PC-3 (cell line): ENCODE measurements at regions not wholly inside any gene's neighbourhood (a gene's known extent, or its start where the extent isn't known, plus 50 kb on each side); places are given as distances from the start of the nearest gene placed in this dataset.

Experiments
- ATAC-seq: fragments of 200-7000 bp; cut with Tn5 transposase; 2 replicates; pipeline ENCODE4 v1.9.1; 2020; ENCODE audit warnings: mild to moderate bottlenecking, moderate library complexity
- BruUV-seq: library from RNA; stranded (reverse); fragments of 400-500 nt; replicated peaks from 2 replicates; lab custom pipeline; 2021; lab: Mats Ljungman, UMichigan
- CTCF ChIA-PET: fragments of 300-600 bp; sonication (Branson Sonifier 250); formaldehyde crosslinking; loops from one replicate; lab custom pipeline; 2022; ENCODE audit warnings: antibody characterized with exemption; lab: Charles Lee
- POLR2A ChIA-PET: fragments of 300-600 bp; sonication (Branson Sonifier 250); formaldehyde crosslinking; loops from one replicate; lab custom pipeline; 2022; ENCODE audit warnings: antibody characterized with exemption; ENCODE audit not compliant: unreplicated experiment; lab: Charles Lee
- DNase-seq: peaks from one replicate; pipeline ENCODE4 v3.0.0-alpha.2; 2015
- H2AFZ ChIP-seq: fragments of 300-600 bp; sonication (generic); 2 replicates; pipeline ENCODE4 v1.6.0; 2016; ENCODE audit warnings: antibody characterized with exemption, low read length
- H3F3A ChIP-seq: fragments of 300-600 bp; sonication (generic); one replicate; pipeline ENCODE4 v1.6.0; 2017; ENCODE audit warnings: antibody characterized with exemption, low read length, control low read depth, mild to moderate bottlenecking; ENCODE audit not compliant: unreplicated experiment
- H3K27ac ChIP-seq: fragments of 300-600 bp; sonication (generic); 2 replicates; pipeline ENCODE4 v1.5.1; 2016; ENCODE audit warnings: mild to moderate bottlenecking, low read length
- H3K27me3 ChIP-seq: fragments of 300-600 bp; sonication (generic); 2 replicates; pipeline ENCODE4 v1.6.1; 2016; ENCODE audit warnings: low read length, mixed read lengths
- H3K36me3 ChIP-seq: fragments of 300-600 bp; sonication (generic); 2 replicates; pipeline ENCODE4 v1.6.1; 2016; ENCODE audit warnings: low read depth, mixed run types, low read length, mixed read lengths
- H3K4me1 ChIP-seq: fragments of 300-600 bp; sonication (generic); 2 replicates; pipeline ENCODE4 v1.5.1; 2016; ENCODE audit warnings: low read length; ENCODE audit not compliant: insufficient read depth
- H3K4me2 ChIP-seq: fragments of 300-600 bp; sonication (generic); 2 replicates; pipeline ENCODE4 v1.6.0; 2016; ENCODE audit warnings: low read length
- H3K4me3 ChIP-seq: fragments of 300-600 bp; sonication (generic); 2 replicates; pipeline ENCODE4 v1.5.1; 2016; ENCODE audit warnings: mild to moderate bottlenecking, low read length, mixed read lengths
- H3K79me2 ChIP-seq: fragments of 300-600 bp; sonication (generic); 2 replicates; pipeline ENCODE4 v1.6.1; 2017; ENCODE audit warnings: low read length, mixed read lengths
- H3K9ac ChIP-seq: fragments of 300-600 bp; sonication (generic); 2 replicates; pipeline ENCODE4 v1.6.0; 2016; ENCODE audit warnings: mild to moderate bottlenecking, low read length
- H3K9me2 ChIP-seq: fragments of 300-600 bp; sonication (generic); replicated peaks from 2 replicates; pipeline ENCODE4 v1.6.1; 2016; ENCODE audit warnings: mixed run types, low read length, mixed read lengths
- H3K9me3 ChIP-seq: fragments of 300-600 bp; sonication (generic); 2 replicates; pipeline ENCODE4 v1.6.1; 2016; ENCODE audit warnings: low read length, mixed read lengths
- H4K20me1 ChIP-seq: fragments of 300-600 bp; sonication (generic); 2 replicates; pipeline ENCODE4 v1.6.1; 2016; ENCODE audit warnings: low read length, mixed read lengths
- CTCF ChIP-seq: fragments of 300-600 bp; sonication (generic); conservative IDR thresholded peaks from 2 replicates; pipeline ENCODE4 v1.5.1; 2017; ENCODE audit warnings: antibody characterized with exemption, low read depth, mild to moderate bottlenecking, low read length
- EZH2 ChIP-seq: fragments of 300-600 bp; sonication (generic); IDR thresholded peaks from one replicate; pipeline ENCODE4 v1.6.1; 2017; ENCODE audit warnings: antibody characterized with exemption, mild to moderate bottlenecking, low read length; ENCODE audit not compliant: unreplicated experiment
- EZH2phosphoT487 ChIP-seq: fragments of 300-600 bp; sonication (generic); IDR thresholded peaks from 2 replicates; pipeline ENCODE4 v1.6.1; 2018; ENCODE audit warnings: mild to moderate bottlenecking, antibody characterized with exemption, low read length, borderline replicate concordance
- intact Hi-C: fragments of 100-400 bp; cut with micrococcal nuclease; formaldehyde crosslinking; loops from 2 replicates; pipeline ENCODE4 v1.9.0; 2023

DNA sequence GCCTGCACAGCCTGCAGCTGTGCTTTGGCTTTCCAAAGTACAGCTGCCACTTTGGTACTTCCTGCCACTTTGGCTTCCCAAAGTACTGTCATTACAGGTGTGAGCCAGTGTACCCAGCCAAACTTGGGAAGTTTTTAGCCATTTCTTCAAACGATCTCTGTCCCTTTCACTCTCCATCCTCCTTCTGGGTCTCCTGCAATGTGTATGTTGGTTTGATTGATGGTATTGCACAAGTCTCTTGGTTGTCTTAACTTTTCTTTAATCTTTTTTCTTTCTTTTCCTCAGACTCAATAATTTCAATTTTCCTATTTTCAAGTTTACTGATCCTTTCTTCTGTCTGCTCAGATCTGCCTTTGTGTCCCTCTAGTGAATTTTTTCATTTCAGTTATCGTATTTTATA lies 99.3 kb upstream of the CFAP20DC start:
- no peak for TF ChIP-seq EZH2
- TF ChIP-seq CTCF = no peak
- TF ChIP-seq EZH2phosphoT487 = no peak
- Histone ChIP-seq H3K36me3 (no peaks in the 10 kb centered on the region), H3K4me3 (no peak overlapping the region), H3F3A (no peaks in the 10 kb centered on the region), H3K79me2 (no peaks in the 10 kb centered on the region), H3K9me3 (no peaks in the 10 kb centered on the region), H3K4me2 (no peak overlapping the region), H2AFZ (no peak overlapping the region), H3K27ac (no peak overlapping the region), H3K27me3 (no peaks in the 10 kb centered on the region), H3K9me2 (no peaks in the 10 kb centered on the region), H3K4me1 (no peaks in the 10 kb centered on the region), H4K20me1 (no peaks in the 10 kb centered on the region), H3K9ac (no peak overlapping the region)
- intact Hi-C loops = no loop called here
- ChIA-PET POLR2A (no interaction called here), CTCF (no interaction called here)
- no peak for DNase-seq
- BruUV-seq = no TSS peak
- no peak for ATAC-seq

GRCh38 chr3:59143447-59143846 lies 93.6 kb upstream of the CFAP20DC start:
- no TSS peak for BruUV-seq
- Histone ChIP-seq H3K27ac (no peak overlapping the region), H3K9ac (no peak overlapping the region), H3K79me2 (no peaks in the 10 kb centered on the region), H3K9me2 (no peaks in the 10 kb centered on the region), H3K4me2 (no peak overlapping the region), H3K4me1 (no peaks in the 10 kb centered on the region), H3F3A (no peaks in the 10 kb centered on the region), H4K20me1 (no peaks in the 10 kb centered on the region), H2AFZ (no peak overlapping the region), H3K36me3 (no peaks in the 10 kb centered on the region), H3K9me3 (no peaks in the 10 kb centered on the region), H3K4me3 (no peak overlapping the region), H3K27me3 (no peaks in the 10 kb centered on the region)
- ATAC-seq = peak; percentile 45; the same call in 1 of the 2 replicates
- peak; percentile 30 for DNase-seq
- POLR2A ChIA-PET = no interaction called here
- intact Hi-C loops = no loop called here
- CTCF ChIA-PET = no interaction called here
- TF ChIP-seq EZH2 = no peak
- peak; percentile 47 for TF ChIP-seq CTCF

- H3K79me2 ChIP-seq = no peaks in the 10 kb centered on the region
- intact Hi-C loops = no loop called here
- H4K20me1 ChIP-seq = no peaks in the 10 kb centered on the region
- POLR2A ChIA-PET = no interaction called here
- no peak for ATAC-seq
- no peak overlapping the region for H3K4me3 ChIP-seq
- BruUV-seq = no TSS peak
- H3K9ac ChIP-seq = no peak overlapping the region
- no peaks in the 10 kb centered on the region for H3K36me3 ChIP-seq
- H3K9me3 ChIP-seq = no peaks in the 10 kb centered on the region
- H3K27ac ChIP-seq = no peak overlapping the region
- CTCF ChIA-PET = no interaction called here
- H3K9me2 ChIP-seq = no peaks in the 10 kb centered on the region
- no peak for DNase-seq
- H2AFZ ChIP-seq = no peak overlapping the region
- H3F3A ChIP-seq = no peaks in the 10 kb centered on the region
- H3K4me1 ChIP-seq = no peaks in the 10 kb centered on the region
- H3K4me2 ChIP-seq = no peak overlapping the region
- no peaks in the 10 kb centered on the region for H3K27me3 ChIP-seq
- no peak for TF ChIP-seq EZH2
- no peak for TF ChIP-seq EZH2phosphoT487
- no peak for TF ChIP-seq CTCF
These were observed 92.7 kb upstream of the CFAP20DC start for GRCh38 chr3:59142556-59142955.
